ENCODE measurements at regions not wholly inside any gene's neighbourhood (a gene's known extent, or its start where the extent isn't known, plus 50 kb on each side); places are given as distances from the start of the nearest gene placed in this dataset.
"Not testable (repeated sequence)": the region's sequence is repeated elsewhere in the genome, so short reads cannot be mapped to it uniquely, and the experiment has no call there.

DNA sequence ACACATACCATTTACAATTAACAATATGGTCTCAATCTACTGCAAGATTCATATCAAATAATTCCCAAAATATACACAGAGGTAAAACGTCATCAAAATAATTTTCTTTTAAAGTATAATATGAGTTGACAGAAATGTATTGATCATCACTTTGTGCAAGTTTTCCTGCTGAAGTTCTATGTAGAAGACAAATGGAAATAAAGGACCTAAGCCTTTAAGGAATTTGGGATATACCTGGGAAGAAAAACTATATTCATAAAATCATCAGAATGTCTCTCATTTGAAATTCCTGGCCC, 61.1 kb upstream of the DAAM1 start:
- no peak for DNase-seq

DNA sequence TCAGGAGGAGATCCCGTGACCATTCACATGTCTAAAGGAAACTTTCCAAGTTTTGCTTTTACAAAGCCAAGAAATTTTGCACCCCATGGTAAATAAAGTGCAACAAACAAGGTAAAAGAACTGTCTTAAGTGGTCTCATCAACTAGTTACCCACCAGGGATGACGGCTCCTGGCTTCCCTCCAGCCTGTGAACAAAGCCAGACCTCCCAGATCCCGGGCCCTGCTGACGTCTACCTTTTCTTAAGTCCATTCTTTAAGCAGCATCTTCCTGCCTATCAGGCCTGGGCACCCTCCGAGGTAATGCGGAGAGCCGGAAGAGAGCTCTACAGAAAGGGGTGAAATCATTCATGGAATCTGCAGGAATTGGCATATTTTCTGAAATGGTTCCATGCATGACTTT, 58.0 kb upstream of the DAAM1 start:
- no peak for DNase-seq

DNA sequence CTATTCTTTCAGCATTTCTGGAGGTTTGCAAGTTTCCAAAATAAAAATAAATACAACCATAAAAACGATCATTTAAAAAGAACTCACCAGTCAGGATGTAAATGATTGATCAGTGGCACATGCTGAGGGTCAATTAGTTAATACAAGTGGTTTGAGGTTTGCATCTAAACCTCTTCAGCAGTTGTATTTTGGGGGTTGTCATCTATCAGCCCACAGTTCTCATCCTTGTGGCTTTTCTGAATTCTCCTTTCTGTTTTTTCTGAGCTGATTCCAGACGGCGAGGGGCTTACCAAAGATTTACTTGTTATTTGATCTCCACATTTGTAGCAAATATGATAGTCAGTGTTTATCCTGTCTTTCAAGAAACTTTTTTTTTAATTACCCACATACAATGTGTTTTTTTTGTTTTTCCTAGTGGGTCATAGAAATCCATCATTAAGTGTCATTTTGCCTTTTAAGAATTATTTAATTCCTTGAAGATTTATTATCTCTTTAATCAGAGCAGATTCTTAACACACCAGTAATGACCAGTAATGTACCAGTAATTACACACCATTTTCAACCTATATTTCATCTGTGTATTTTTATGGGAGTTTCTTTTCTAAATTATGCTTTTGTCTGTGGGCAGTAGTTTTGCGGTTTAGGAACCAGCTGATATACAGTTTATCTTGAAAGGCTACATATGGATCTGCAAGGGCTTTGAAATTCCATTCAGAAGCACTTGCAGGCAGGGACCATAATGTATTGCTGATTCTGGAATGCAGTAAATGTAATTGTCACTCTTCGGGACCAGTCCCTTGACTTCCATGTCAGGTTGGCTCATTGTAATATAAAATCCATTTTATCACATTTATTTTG, 56.3 kb upstream of the DAAM1 start:
- DNase-seq, result no peak

- DNase-seq, result peak in 1 of 2 experiments; percentile 12
These were observed 55.5 kb upstream of the DAAM1 start for GRCh38 chr14:59132796-59133494.

GRCh38 chr14:59133709-59134108, 54.8 kb upstream of the DAAM1 start:
- no peak for DNase-seq

DNA sequence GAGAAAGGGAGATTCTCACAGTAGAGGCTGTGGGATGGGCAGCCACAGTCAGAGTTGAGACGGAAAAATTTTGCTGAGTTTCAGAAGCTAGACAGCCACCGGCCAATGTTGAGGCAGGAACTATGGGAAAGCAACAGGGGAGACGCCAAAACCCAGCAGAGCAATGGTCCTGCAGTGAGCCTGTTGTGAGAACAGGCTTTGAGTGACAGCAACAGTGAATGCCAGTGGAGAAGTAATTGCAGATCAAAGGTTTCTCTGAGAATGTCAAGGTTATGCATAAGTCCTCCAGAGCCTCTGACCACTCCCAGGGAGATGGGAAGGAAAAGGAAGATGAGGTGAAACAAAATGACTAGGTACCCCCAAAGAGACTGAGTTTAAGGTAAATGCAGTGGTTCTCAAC, 54.2 kb upstream of the DAAM1 start:
- no peak for DNase-seq

GRCh38 chr14:59137256-59137655, 51.2 kb upstream of the DAAM1 start:
- DNase-seq, result no peak

- DNase-seq, result not testable (repeated sequence)
These were observed 49.9 kb upstream of the DAAM1 start for GRCh38 chr14:59138576-59138975.

Measured in NCI-H526 (cell line).